ENCODE measurements at regions not wholly inside any gene's neighbourhood (a gene's known extent, or its start where the extent isn't known, plus 50 kb on each side); places are given as distances from the start of the nearest gene placed in this dataset.

- Histone ChIP-seq H3K4me3 (ENCODE audit: low read length) (no peak overlapping the region), H3K27ac (ENCODE audit: low read length) (no peak overlapping the region), H3K4me1 (ENCODE audit: control insufficient read depth, insufficient read depth, low read length) (no peaks in the 10 kb centered on the region), H3K36me3 (ENCODE audit: control insufficient read depth, insufficient read depth, low read length) (no peaks in the 10 kb centered on the region), H3K27me3 (ENCODE audit: control insufficient read depth, insufficient read depth, low read length) (no peaks in the 10 kb centered on the region), H3K9me3 (ENCODE audit: control insufficient read depth, low read depth, low read length) (peaks cover 3% of the 10 kb centered on the region)
- WGBS (ENCODE audit: insufficient coverage, low lambda C conversion rate), result no CpG with 5 or more reads among the region's 8 CpGs
- no peak for DNase-seq
Observed at GRCh38 chr12:60281522-60281921, 685.7 kb downstream of the SLC16A7 start.

GRCh38 chr12:60290532-60290931 is 694.7 kb downstream of the SLC16A7 start:
- DNase-seq, result no peak
- Histone ChIP-seq H3K9me3 (ENCODE audit: control insufficient read depth, low read depth, low read length) (no peaks in the 10 kb centered on the region), H3K36me3 (ENCODE audit: control insufficient read depth, insufficient read depth, low read length) (no peaks in the 10 kb centered on the region), H3K27me3 (ENCODE audit: control insufficient read depth, insufficient read depth, low read length) (no peaks in the 10 kb centered on the region), H3K27ac (ENCODE audit: low read length) (no peak overlapping the region), H3K4me1 (ENCODE audit: control insufficient read depth, insufficient read depth, low read length) (no peaks in the 10 kb centered on the region), H3K4me3 (ENCODE audit: low read length) (no peak overlapping the region)
- no CpG with 5 or more reads among the region's 1 CpG for WGBS (ENCODE audit: insufficient coverage, low lambda C conversion rate)

GRCh38 chr12:60308366-60308991 is 712.6 kb downstream of the SLC16A7 start:
- Histone ChIP-seq H3K27ac (ENCODE audit: low read length) (no peak overlapping the region), H3K4me3 (ENCODE audit: low read length) (no peak overlapping the region), H3K9me3 (ENCODE audit: control insufficient read depth, low read depth, low read length) (no peaks in the 10 kb centered on the region), H3K27me3 (ENCODE audit: control insufficient read depth, insufficient read depth, low read length) (no peaks in the 10 kb centered on the region), H3K36me3 (ENCODE audit: control insufficient read depth, insufficient read depth, low read length) (no peaks in the 10 kb centered on the region), H3K4me1 (ENCODE audit: control insufficient read depth, insufficient read depth, low read length) (no peaks in the 10 kb centered on the region)
- no peak for DNase-seq
- WGBS (ENCODE audit: insufficient coverage, low lambda C conversion rate), result 86% methylated on average over 1 of the region's 1 CpG

DNA sequence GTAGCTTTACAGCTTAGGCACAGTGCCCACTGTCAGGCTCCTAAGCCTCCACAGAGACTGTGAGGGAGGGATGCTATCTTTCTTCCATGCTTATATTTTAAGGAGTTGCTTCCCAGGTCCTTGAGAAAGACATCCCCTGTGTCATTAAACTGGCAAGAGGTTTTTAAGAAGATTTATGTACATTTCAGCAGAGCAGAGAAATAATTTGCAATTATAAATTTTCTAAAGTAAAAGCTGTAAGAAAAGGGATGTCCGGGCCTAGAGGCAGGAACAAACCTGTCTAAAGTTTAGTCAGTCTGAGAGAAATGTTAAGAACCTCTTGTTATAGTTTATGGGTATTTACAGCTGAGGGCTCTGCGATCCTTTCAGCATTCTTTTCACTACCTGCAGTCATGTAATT is 716.1 kb downstream of the SLC16A7 start:
- no peaks in the 10 kb centered on the region for H3K36me3 ChIP-seq (ENCODE audit: control insufficient read depth, insufficient read depth, low read length)
- H3K27me3 ChIP-seq (ENCODE audit: control insufficient read depth, insufficient read depth, low read length), result no peaks in the 10 kb centered on the region
- no peak overlapping the region for H3K4me3 ChIP-seq (ENCODE audit: low read length)
- 17% methylated on average over 1 of the region's 2 CpGs for WGBS (ENCODE audit: insufficient coverage, low lambda C conversion rate)
- H3K27ac ChIP-seq (ENCODE audit: low read length), result no peak overlapping the region
- H3K4me1 ChIP-seq (ENCODE audit: control insufficient read depth, insufficient read depth, low read length), result no peaks in the 10 kb centered on the region
- no peaks in the 10 kb centered on the region for H3K9me3 ChIP-seq (ENCODE audit: control insufficient read depth, low read depth, low read length)
- DNase-seq, result no peak

DNA sequence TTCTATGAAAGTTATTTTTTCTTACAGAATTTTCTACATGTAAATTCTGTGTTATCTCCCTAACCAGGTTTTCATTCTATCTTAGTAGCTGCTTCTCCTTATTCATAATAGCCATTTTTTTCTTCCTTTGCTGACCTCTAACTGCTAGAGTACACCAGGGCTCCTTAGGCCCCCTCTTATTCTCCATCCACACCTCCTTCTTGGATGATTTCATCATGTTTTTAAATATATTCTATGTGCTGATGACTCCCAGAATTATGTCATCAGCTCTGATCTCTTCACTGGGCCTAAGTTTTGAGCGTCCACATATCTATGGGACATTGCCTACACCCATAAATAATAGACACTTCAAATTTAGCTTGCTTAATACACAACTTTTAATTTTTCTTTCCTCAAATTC is 721.5 kb downstream of the SLC16A7 start:
- Histone ChIP-seq H3K9me3 (ENCODE audit: control insufficient read depth, low read depth, low read length) (no peaks in the 10 kb centered on the region), H3K27ac (ENCODE audit: low read length) (no peak overlapping the region), H3K36me3 (ENCODE audit: control insufficient read depth, insufficient read depth, low read length) (no peaks in the 10 kb centered on the region), H3K4me3 (ENCODE audit: low read length) (no peak overlapping the region), H3K27me3 (ENCODE audit: control insufficient read depth, insufficient read depth, low read length) (no peaks in the 10 kb centered on the region), H3K4me1 (ENCODE audit: control insufficient read depth, insufficient read depth, low read length) (no peaks in the 10 kb centered on the region)
- WGBS (ENCODE audit: insufficient coverage, low lambda C conversion rate), result 100% methylated on average over 1 of the region's 1 CpG
- DNase-seq, result no peak

GRCh38 chr12:60324746-60325145 is 728.9 kb downstream of the SLC16A7 start:
- H3K27ac ChIP-seq (ENCODE audit: low read length), result no peak overlapping the region
- WGBS (ENCODE audit: insufficient coverage, low lambda C conversion rate), result no CpG with 5 or more reads among the region's 1 CpG
- H3K9me3 ChIP-seq (ENCODE audit: control insufficient read depth, low read depth, low read length), result no peaks in the 10 kb centered on the region
- no peak for DNase-seq
- no peaks in the 10 kb centered on the region for H3K27me3 ChIP-seq (ENCODE audit: control insufficient read depth, insufficient read depth, low read length)
- no peaks in the 10 kb centered on the region for H3K36me3 ChIP-seq (ENCODE audit: control insufficient read depth, insufficient read depth, low read length)
- no peak overlapping the region for H3K4me3 ChIP-seq (ENCODE audit: low read length)
- no peaks in the 10 kb centered on the region for H3K4me1 ChIP-seq (ENCODE audit: control insufficient read depth, insufficient read depth, low read length)

GRCh38 chr12:60333461-60333860 is 737.6 kb downstream of the SLC16A7 start:
- no peaks in the 10 kb centered on the region for H3K4me1 ChIP-seq (ENCODE audit: control insufficient read depth, insufficient read depth, low read length)
- H3K4me3 ChIP-seq (ENCODE audit: low read length), result no peak overlapping the region
- H3K36me3 ChIP-seq (ENCODE audit: control insufficient read depth, insufficient read depth, low read length), result no peaks in the 10 kb centered on the region
- H3K27me3 ChIP-seq (ENCODE audit: control insufficient read depth, insufficient read depth, low read length), result no peaks in the 10 kb centered on the region
- DNase-seq, result no peak
- no peaks in the 10 kb centered on the region for H3K9me3 ChIP-seq (ENCODE audit: control insufficient read depth, low read depth, low read length)
- 86% methylated on average over 6 of the region's 6 CpGs for WGBS (ENCODE audit: insufficient coverage, low lambda C conversion rate)
- H3K27ac ChIP-seq (ENCODE audit: low read length), result no peak overlapping the region

DNA sequence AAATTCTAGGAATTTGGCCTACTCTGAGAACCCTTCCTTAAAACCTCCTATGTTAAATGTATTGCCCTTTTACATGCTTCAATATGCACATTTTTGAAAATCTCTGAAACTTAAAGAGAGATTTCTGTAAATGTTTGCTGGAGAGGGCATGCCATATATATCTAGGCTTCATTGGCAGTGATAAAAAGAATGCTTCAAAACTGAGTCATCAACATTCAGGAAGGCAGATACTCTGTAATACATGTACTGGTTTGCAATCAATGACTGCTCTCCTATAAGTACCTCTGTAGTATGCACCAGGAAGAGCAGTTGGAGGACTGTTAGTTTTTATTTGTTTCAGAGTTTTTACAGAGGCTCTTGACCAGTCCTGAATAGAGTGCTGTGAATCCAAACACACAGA is 739.9 kb downstream of the SLC16A7 start:
- Histone ChIP-seq H3K9me3 (ENCODE audit: control insufficient read depth, low read depth, low read length) (no peaks in the 10 kb centered on the region), H3K27ac (ENCODE audit: low read length) (no peak overlapping the region), H3K36me3 (ENCODE audit: control insufficient read depth, insufficient read depth, low read length) (no peaks in the 10 kb centered on the region), H3K4me1 (ENCODE audit: control insufficient read depth, insufficient read depth, low read length) (no peaks in the 10 kb centered on the region), H3K4me3 (ENCODE audit: low read length) (no peak overlapping the region), H3K27me3 (ENCODE audit: control insufficient read depth, insufficient read depth, low read length) (no peaks in the 10 kb centered on the region)
- DNase-seq, result peak in 1 of 2 donors; percentile 8

GRCh38 chr12:60337839-60338549 is 742.2 kb downstream of the SLC16A7 start:
- no peaks in the 10 kb centered on the region for H3K27me3 ChIP-seq (ENCODE audit: control insufficient read depth, insufficient read depth, low read length)
- no peak overlapping the region for H3K27ac ChIP-seq (ENCODE audit: low read length)
- H3K4me1 ChIP-seq (ENCODE audit: control insufficient read depth, insufficient read depth, low read length), result no peaks in the 10 kb centered on the region
- no peak overlapping the region for H3K4me3 ChIP-seq (ENCODE audit: low read length)
- 82% methylated on average over 4 of the region's 5 CpGs for WGBS (ENCODE audit: insufficient coverage, low lambda C conversion rate)
- H3K9me3 ChIP-seq (ENCODE audit: control insufficient read depth, low read depth, low read length), result no peaks in the 10 kb centered on the region
- no peaks in the 10 kb centered on the region for H3K36me3 ChIP-seq (ENCODE audit: control insufficient read depth, insufficient read depth, low read length)
- no peak for DNase-seq

DNA sequence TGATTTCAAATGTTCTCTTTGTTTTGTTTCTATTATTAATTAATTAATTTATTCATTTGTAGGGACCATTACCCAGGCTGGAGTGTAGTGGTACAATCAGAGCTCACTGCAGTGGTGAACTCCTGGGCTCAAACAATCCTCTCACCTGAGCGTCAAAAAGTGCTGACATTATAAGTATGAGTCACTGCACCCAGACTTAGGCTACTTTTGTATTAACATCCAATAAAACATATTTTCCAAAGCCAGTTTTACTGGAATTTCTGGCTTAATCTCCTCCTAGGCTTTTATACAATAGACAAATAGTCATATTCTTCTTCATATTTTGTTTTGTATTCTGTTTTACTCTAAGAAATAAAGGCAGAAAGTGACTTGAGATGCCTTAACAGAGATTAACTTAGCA is 749.6 kb downstream of the SLC16A7 start:
- H3K27ac ChIP-seq (ENCODE audit: low read length), result no peak overlapping the region
- H3K4me1 ChIP-seq (ENCODE audit: control insufficient read depth, insufficient read depth, low read length), result no peaks in the 10 kb centered on the region
- no peaks in the 10 kb centered on the region for H3K27me3 ChIP-seq (ENCODE audit: control insufficient read depth, insufficient read depth, low read length)
- DNase-seq, result no peak
- 100% methylated on average over 1 of the region's 1 CpG for WGBS (ENCODE audit: insufficient coverage, low lambda C conversion rate)
- H3K36me3 ChIP-seq (ENCODE audit: control insufficient read depth, insufficient read depth, low read length), result no peaks in the 10 kb centered on the region
- H3K4me3 ChIP-seq (ENCODE audit: low read length), result no peak overlapping the region
- no peaks in the 10 kb centered on the region for H3K9me3 ChIP-seq (ENCODE audit: control insufficient read depth, low read depth, low read length)
